ENCODE measurements at regions not wholly inside any gene's neighbourhood (a gene's known extent, or its start where the extent isn't known, plus 50 kb on each side); places are given as distances from the start of the nearest gene placed in this dataset.

- no peak for TF ChIP-seq CTCF (IDR thresholded peaks at IDR 0.05)
- no peak for TF ChIP-seq POLR2A (IDR thresholded peaks at IDR 0.05; ENCODE audit: low read depth)
- TF ChIP-seq EP300 (IDR thresholded peaks at IDR 0.05), result no peak
These were observed 441.4 kb upstream of the SULF2 start for GRCh38 chr20:48226642-48227041.
